Sigmoid colon (tissue), 4 donors: ENCODE measurements at regions not wholly inside any gene's neighbourhood (a gene's known extent, or its start where the extent isn't known, plus 50 kb on each side); places are given as distances from the start of the nearest gene placed in this dataset.

ENCODE experiments used
- EP300 ChIP-seq, 4 donors: sonication (generic); formaldehyde crosslinking; IDR thresholded peaks; one replicate each; pipeline ENCODE4 v1.6.1; 2017; ENCODE audit warnings: antibody characterized with exemption in 4 of 4
- POLR2A ChIP-seq, 2 donors: fragments of 450-650 bp; IDR thresholded peaks; one replicate each; pipeline ENCODE4 v1.6.1; 2016; ENCODE audit warnings: antibody characterized with exemption in 2 of 2, mild to moderate bottlenecking in 2 of 2, moderate library complexity in 2 of 2
- TF ChIP-seq, protein P1 (sequence below), 4 experiments: fragments of 450-650 bp in 3 of 4; fragments of 200-600 bp in 1 of 4; IDR thresholded peaks; one replicate each; pipeline ENCODE4 v1.5.1; 2016 to 2019; ENCODE audit warnings: antibody characterized with exemption in 4 of 4, mild to moderate bottlenecking in 3 of 4, moderate library complexity in 2 of 4

DNA sequence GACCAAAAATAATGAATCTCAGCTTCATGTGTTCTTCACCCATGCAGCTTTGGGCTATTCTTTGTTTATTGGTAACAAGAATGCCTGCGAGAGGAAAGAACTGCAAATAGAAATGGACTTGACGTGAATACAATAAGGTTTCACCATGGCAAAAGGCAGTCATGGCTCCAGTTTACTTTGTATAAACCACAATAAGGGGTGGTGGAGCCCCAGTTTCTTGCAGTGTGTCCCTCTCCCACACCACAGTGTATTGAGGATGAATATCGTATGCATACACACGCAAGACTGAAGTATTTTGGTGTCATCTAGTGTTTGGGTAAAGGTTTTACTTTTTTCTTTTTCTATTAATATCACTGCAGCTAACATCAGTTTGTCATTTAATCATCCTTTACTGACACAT lies 159.7 kb upstream of the CNTN4 start:
- TF ChIP-seq, protein P1, sequence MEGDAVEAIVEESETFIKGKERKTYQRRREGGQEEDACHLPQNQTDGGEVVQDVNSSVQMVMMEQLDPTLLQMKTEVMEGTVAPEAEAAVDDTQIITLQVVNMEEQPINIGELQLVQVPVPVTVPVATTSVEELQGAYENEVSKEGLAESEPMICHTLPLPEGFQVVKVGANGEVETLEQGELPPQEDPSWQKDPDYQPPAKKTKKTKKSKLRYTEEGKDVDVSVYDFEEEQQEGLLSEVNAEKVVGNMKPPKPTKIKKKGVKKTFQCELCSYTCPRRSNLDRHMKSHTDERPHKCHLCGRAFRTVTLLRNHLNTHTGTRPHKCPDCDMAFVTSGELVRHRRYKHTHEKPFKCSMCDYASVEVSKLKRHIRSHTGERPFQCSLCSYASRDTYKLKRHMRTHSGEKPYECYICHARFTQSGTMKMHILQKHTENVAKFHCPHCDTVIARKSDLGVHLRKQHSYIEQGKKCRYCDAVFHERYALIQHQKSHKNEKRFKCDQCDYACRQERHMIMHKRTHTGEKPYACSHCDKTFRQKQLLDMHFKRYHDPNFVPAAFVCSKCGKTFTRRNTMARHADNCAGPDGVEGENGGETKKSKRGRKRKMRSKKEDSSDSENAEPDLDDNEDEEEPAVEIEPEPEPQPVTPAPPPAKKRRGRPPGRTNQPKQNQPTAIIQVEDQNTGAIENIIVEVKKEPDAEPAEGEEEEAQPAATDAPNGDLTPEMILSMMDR (IDR thresholded peaks at IDR 0.05) = no peak
- TF ChIP-seq POLR2A (IDR thresholded peaks at IDR 0.05) = no peak
- TF ChIP-seq EP300 (IDR thresholded peaks at IDR 0.05) = no peak
